ENCODE measurements at regions not wholly inside any gene's neighbourhood (a gene's known extent, or its start where the extent isn't known, plus 50 kb on each side); places are given as distances from the start of the nearest gene placed in this dataset.

GRCh38 chr6:28775405-28776129, 148.2 kb downstream of the TRIM27 start:
- POLR2A ChIA-PET: no interaction called here

More at GRCh38 chr6:28775405-28776129, 148.2 kb downstream of the TRIM27 start:
- H3K4me1 Mint-ChIP-seq: peaks cover 3% of the 10 kb centered on the region
- Histone ChIP-seq H3K79me2 (ENCODE audit: control insufficient read depth, insufficient read depth, low read length) (no peaks in the 10 kb centered on the region), H3K27me3 (replicated peaks in 1 of 4; ENCODE audit: control extremely low read depth in 1 of 4, control insufficient read depth in 3 of 4, insufficient read depth in 4 of 4, low read length in 3 of 4) (peaks cover 0 to 94% (median 83%) of the 10 kb centered on the region in 4 experiments), H3K9me3 (ENCODE audit: control extremely low read depth in 1 of 3, control insufficient read depth in 2 of 3, insufficient read depth in 1 of 3, low read length in 2 of 3) (peaks cover 1 to 58% (median 30%) of the 10 kb centered on the region in 3 donors), H4K20me1 (ENCODE audit: control insufficient read depth, insufficient read depth, low read length, poor library complexity, severe bottlenecking) (no peaks in the 10 kb centered on the region), H3K36me3 (replicated peaks in 1 of 2; ENCODE audit: control extremely low read depth in 1 of 2, control insufficient read depth in 1 of 2, extremely low read depth in 1 of 2, insufficient read depth in 2 of 2, low read length in 1 of 2) (no peaks in the 10 kb centered on the region), H2AFZ (ENCODE audit: insufficient read depth, low read depth, low read length, poor library complexity, severe bottlenecking) (no peak overlapping the region), H3K27ac (ENCODE audit: low read length in 2 of 2) (no peak overlapping the region), H3K4me1 (ENCODE audit: control insufficient read depth in 2 of 2, insufficient read depth in 2 of 2, low read length in 2 of 2) (peaks cover 0 to 9% of the 10 kb centered on the region in 2 donors), H3K4me2 (replicated peaks; ENCODE audit: low read depth, low read length, poor library complexity, severe bottlenecking) (no peak overlapping the region), H3K4me3 (ENCODE audit: control extremely low read depth in 1 of 5, extremely low read depth in 1 of 5, insufficient read depth in 1 of 5, low read depth in 2 of 5, low read length in 4 of 5) (no peak overlapping the region), H3K9ac (ENCODE audit: low read length) (no peak overlapping the region)
- intact Hi-C loops (cut with micrococcal nuclease): loop anchor here (5.0 kb wide), 1 partner anchor 43 kb away; no protein-coding TSS in a partner anchor
- DNase-seq: peak; percentile 30
- H3K27ac Mint-ChIP-seq: no peak overlapping the region
- WGBS (ENCODE audit: insufficient coverage): 14% methylated on average over 27 of the region's 39 CpGs
- H3K4me3 Mint-ChIP-seq: no peak overlapping the region
- TF ChIP-seq CTCF (IDR thresholded peaks at IDR 0.05) (no peak), EZH2 (IDR thresholded peaks at IDR 0.05; ENCODE audit: borderline replicate concordance, insufficient read depth, low read depth, low read length, poor library complexity, severe bottlenecking) (no peak)
- peaks cover 7% of the 10 kb centered on the region for H3K9me3 Mint-ChIP-seq (ENCODE audit: insufficient read depth)
- no peak for ATAC-seq (ENCODE audit: low read depth)
- CTCF ChIA-PET: no interaction called here
- H3K27me3 Mint-ChIP-seq: peaks cover 90% of the 10 kb centered on the region

Measured in B cell (primary cell).